ENCODE measurements at regions not wholly inside any gene's neighbourhood (a gene's known extent, or its start where the extent isn't known, plus 50 kb on each side); places are given as distances from the start of the nearest gene placed in this dataset.

- Mint-ChIP-seq H3K27me3 (ENCODE audit: insufficient read depth) (no peaks in the 10 kb centered on the region), H3K4me1 (no peaks in the 10 kb centered on the region), H3K9me3 (peaks cover 6% of the 10 kb centered on the region), H3K27ac (no peak overlapping the region), H3K36me3 (ENCODE audit: low read depth) (no peaks in the 10 kb centered on the region), H3K4me3 (no peak overlapping the region)
- H3K4me3 ChIP-seq (ENCODE audit: low read length) = no peak overlapping the region
- DNase-seq = no peak
- H3K27ac ChIP-seq (ENCODE audit: low read depth, low read length) = no peak overlapping the region
- TF ChIP-seq, protein P1, sequence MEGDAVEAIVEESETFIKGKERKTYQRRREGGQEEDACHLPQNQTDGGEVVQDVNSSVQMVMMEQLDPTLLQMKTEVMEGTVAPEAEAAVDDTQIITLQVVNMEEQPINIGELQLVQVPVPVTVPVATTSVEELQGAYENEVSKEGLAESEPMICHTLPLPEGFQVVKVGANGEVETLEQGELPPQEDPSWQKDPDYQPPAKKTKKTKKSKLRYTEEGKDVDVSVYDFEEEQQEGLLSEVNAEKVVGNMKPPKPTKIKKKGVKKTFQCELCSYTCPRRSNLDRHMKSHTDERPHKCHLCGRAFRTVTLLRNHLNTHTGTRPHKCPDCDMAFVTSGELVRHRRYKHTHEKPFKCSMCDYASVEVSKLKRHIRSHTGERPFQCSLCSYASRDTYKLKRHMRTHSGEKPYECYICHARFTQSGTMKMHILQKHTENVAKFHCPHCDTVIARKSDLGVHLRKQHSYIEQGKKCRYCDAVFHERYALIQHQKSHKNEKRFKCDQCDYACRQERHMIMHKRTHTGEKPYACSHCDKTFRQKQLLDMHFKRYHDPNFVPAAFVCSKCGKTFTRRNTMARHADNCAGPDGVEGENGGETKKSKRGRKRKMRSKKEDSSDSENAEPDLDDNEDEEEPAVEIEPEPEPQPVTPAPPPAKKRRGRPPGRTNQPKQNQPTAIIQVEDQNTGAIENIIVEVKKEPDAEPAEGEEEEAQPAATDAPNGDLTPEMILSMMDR (conservative IDR thresholded peaks at IDR 0.05) = no peak
- H3K4me1 ChIP-seq (ENCODE audit: control insufficient read depth, insufficient read depth, low read length) = no peaks in the 10 kb centered on the region
- no peaks in the 10 kb centered on the region for H3K9me3 ChIP-seq (ENCODE audit: control insufficient read depth, low read length)
- H3K9ac ChIP-seq (ENCODE audit: extremely low read depth, low read length, poor library complexity, severe bottlenecking) = no peak overlapping the region
- no peaks in the 10 kb centered on the region for H3K27me3 ChIP-seq (ENCODE audit: control insufficient read depth, insufficient read depth, low read length, poor library complexity, severe bottlenecking)
- H3K36me3 ChIP-seq (ENCODE audit: control insufficient read depth, insufficient read depth, low read length) = no peaks in the 10 kb centered on the region
- 89 to 100% methylated on average over 1 to 2 of the region's 2 CpGs for WGBS, 2 experiments (ENCODE audit: insufficient coverage in 1 of 2, insufficient read length in 1 of 2)
These were observed 682.6 kb upstream of the GNPDA2 start for GRCh38 chr4:45408996-45409395.

GRCh38 chr4:45399116-45399515 lies 672.8 kb upstream of the GNPDA2 start:
- H3K27ac ChIP-seq (ENCODE audit: low read depth, low read length) = no peak overlapping the region
- H3K36me3 ChIP-seq (ENCODE audit: control insufficient read depth, insufficient read depth, low read length) = no peaks in the 10 kb centered on the region
- Mint-ChIP-seq H3K4me3 (no peak overlapping the region), H3K9me3 (peaks cover 11% of the 10 kb centered on the region), H3K27me3 (ENCODE audit: insufficient read depth) (no peaks in the 10 kb centered on the region), H3K4me1 (no peaks in the 10 kb centered on the region), H3K36me3 (ENCODE audit: low read depth) (no peaks in the 10 kb centered on the region), H3K27ac (no peak overlapping the region)
- H3K4me1 ChIP-seq (ENCODE audit: control insufficient read depth, insufficient read depth, low read length) = no peaks in the 10 kb centered on the region
- H3K4me3 ChIP-seq (ENCODE audit: low read length) = no peak overlapping the region
- TF ChIP-seq, protein P1 (conservative IDR thresholded peaks at IDR 0.05) = no peak
- no peak overlapping the region for H3K9ac ChIP-seq (ENCODE audit: extremely low read depth, low read length, poor library complexity, severe bottlenecking)
- no peaks in the 10 kb centered on the region for H3K27me3 ChIP-seq (ENCODE audit: control insufficient read depth, insufficient read depth, low read length, poor library complexity, severe bottlenecking)
- no peak for DNase-seq
- peaks cover 5% of the 10 kb centered on the region for H3K9me3 ChIP-seq (ENCODE audit: control insufficient read depth, low read length)
- 67 to 100% methylated on average over 1 to 3 of the region's 3 CpGs for WGBS, 2 experiments (ENCODE audit: insufficient coverage in 1 of 2, insufficient read length in 1 of 2)

GRCh38 chr4:45385306-45385705 lies 659.0 kb upstream of the GNPDA2 start:
- Histone ChIP-seq H3K36me3 (ENCODE audit: control insufficient read depth, insufficient read depth, low read length) (no peaks in the 10 kb centered on the region), H3K4me1 (ENCODE audit: control insufficient read depth, insufficient read depth, low read length) (no peaks in the 10 kb centered on the region), H3K4me3 (ENCODE audit: low read length) (no peak overlapping the region), H3K9ac (ENCODE audit: extremely low read depth, low read length, poor library complexity, severe bottlenecking) (no peak overlapping the region), H3K27ac (ENCODE audit: low read depth, low read length) (no peak overlapping the region), H3K27me3 (ENCODE audit: control insufficient read depth, insufficient read depth, low read length, poor library complexity, severe bottlenecking) (no peaks in the 10 kb centered on the region), H3K9me3 (ENCODE audit: control insufficient read depth, low read length) (no peaks in the 10 kb centered on the region)
- H3K4me3 Mint-ChIP-seq = no peak overlapping the region
- H3K4me1 Mint-ChIP-seq = no peaks in the 10 kb centered on the region
- no peaks in the 10 kb centered on the region for H3K36me3 Mint-ChIP-seq (ENCODE audit: low read depth)
- no peak overlapping the region for H3K27ac Mint-ChIP-seq
- H3K9me3 Mint-ChIP-seq = no peaks in the 10 kb centered on the region
- TF ChIP-seq, protein P1 (conservative IDR thresholded peaks at IDR 0.05) = no peak
- no peaks in the 10 kb centered on the region for H3K27me3 Mint-ChIP-seq (ENCODE audit: insufficient read depth)
- DNase-seq = no peak

All from endodermal cell (in vitro differentiated cells).